Type B pancreatic cell (in vitro differentiated cells): ENCODE measurements at regions not wholly inside any gene's neighbourhood (a gene's known extent, or its start where the extent isn't known, plus 50 kb on each side); places are given as distances from the start of the nearest gene placed in this dataset.

Experiments used
- DNase-seq: peaks from one replicate; pipeline ENCODE4 v3.0.0; 2021; ENCODE audit warnings: mixed read lengths; ENCODE audit not compliant: unreplicated experiment; ENCODE audit errors: extremely low spot score
- H3K27ac Mint-ChIP-seq: 2 replicates; pipeline ENCODE4 v1.8.0; 2021; ENCODE audit warnings: mild to moderate bottlenecking, mixed read lengths
- H3K27me3 Mint-ChIP-seq: 2 replicates; pipeline ENCODE4 v1.8.0; 2021; ENCODE audit warnings: mixed read lengths
- H3K36me3 Mint-ChIP-seq: 2 replicates; pipeline ENCODE4 v1.8.0; 2021; ENCODE audit warnings: mixed read lengths
- H3K4me1 Mint-ChIP-seq: one replicate; pipeline ENCODE4 v1.8.0; 2021; ENCODE audit warnings: mixed read lengths; ENCODE audit not compliant: unreplicated experiment
- H3K4me3 Mint-ChIP-seq: 2 replicates; pipeline ENCODE4 v1.8.0; 2021; ENCODE audit warnings: mild to moderate bottlenecking, mixed read lengths
- H3K9me3 Mint-ChIP-seq: 2 replicates; pipeline ENCODE4 v1.8.0; 2021; ENCODE audit warnings: mixed read lengths
- TF ChIP-seq, protein P1 (sequence below): fragments of 200-600 bp; sonication (generic); conservative IDR thresholded peaks from 2 replicates; pipeline ENCODE4 v1.5.0; 2021; ENCODE audit warnings: antibody characterized with exemption, mild to moderate bottlenecking

DNA sequence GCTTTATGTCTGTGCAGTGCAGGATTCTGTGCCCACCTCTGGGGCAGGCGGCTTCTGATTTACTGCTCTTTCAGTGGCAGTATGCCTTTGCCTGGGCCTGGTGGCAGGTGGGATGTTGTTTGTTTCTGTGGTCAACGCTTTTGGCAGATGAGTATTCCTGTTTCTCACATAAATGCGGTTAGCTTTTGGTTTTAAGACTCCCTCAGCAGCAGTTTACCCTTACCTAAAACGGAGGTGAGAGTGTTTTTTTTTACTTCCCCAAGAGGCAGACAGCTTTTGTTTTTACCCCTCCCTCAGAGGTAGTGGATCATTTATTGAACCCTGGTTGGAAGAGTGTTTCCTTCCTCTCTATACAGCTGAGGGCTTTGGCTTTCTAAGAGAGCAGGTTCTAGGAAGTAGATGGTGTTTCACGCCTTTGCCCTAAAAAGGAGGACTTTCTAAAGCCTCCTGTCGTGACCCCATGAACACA lies 134.1 kb upstream of the PLSCR5 start:
- Mint-ChIP-seq H3K4me1 (no peaks in the 10 kb centered on the region), H3K27me3 (no peaks in the 10 kb centered on the region), H3K9me3 (peaks cover 1% of the 10 kb centered on the region), H3K36me3 (no peaks in the 10 kb centered on the region), H3K4me3 (no peak overlapping the region), H3K27ac (no peak overlapping the region)
- no peak for DNase-seq
- TF ChIP-seq, protein P1, sequence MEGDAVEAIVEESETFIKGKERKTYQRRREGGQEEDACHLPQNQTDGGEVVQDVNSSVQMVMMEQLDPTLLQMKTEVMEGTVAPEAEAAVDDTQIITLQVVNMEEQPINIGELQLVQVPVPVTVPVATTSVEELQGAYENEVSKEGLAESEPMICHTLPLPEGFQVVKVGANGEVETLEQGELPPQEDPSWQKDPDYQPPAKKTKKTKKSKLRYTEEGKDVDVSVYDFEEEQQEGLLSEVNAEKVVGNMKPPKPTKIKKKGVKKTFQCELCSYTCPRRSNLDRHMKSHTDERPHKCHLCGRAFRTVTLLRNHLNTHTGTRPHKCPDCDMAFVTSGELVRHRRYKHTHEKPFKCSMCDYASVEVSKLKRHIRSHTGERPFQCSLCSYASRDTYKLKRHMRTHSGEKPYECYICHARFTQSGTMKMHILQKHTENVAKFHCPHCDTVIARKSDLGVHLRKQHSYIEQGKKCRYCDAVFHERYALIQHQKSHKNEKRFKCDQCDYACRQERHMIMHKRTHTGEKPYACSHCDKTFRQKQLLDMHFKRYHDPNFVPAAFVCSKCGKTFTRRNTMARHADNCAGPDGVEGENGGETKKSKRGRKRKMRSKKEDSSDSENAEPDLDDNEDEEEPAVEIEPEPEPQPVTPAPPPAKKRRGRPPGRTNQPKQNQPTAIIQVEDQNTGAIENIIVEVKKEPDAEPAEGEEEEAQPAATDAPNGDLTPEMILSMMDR = no peak

DNA sequence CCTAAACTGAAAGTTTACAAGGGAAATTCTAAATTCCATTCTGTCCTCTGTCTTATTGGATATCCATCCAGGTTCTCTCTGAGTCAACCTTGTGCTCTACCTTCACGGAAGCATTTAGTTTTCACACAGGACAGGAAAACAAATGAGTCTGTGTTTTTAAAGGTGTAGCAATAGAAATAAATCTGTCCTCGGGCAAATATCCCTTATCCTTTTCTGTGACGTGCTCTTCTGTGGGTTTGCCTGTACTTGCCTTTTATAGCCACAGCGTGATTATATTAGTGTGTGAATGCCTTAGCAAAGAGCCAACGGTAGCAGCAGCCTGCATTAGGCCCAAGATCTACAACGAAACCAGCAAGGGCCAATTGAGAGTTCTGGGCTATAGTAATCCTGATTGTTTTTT lies 127.2 kb upstream of the PLSCR5 start:
- H3K27me3 Mint-ChIP-seq = no peaks in the 10 kb centered on the region
- no peaks in the 10 kb centered on the region for H3K4me1 Mint-ChIP-seq
- H3K27ac Mint-ChIP-seq = no peak overlapping the region
- H3K9me3 Mint-ChIP-seq = peaks cover 12% of the 10 kb centered on the region
- no peak overlapping the region for H3K4me3 Mint-ChIP-seq
- no peak for DNase-seq
- H3K36me3 Mint-ChIP-seq = no peaks in the 10 kb centered on the region
- TF ChIP-seq, protein P1 = no peak

DNA sequence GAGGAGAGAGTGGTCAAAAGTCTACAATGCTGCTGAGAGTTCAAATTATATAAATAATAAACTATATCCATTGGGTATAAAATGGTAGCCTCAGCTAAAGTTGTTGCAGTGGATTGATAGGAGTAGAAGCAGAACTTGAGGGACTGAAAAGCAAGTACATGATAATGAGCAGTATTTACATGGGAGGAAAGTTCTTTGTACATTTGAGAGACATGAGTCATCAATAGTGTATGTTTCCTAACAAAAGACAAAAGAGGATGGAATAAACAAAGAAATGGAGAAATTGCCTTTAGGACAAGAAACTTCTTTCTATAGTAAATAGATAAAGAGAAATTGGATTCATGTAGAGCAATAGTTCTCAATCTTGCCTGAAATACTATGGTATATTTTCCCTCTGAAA lies 110.0 kb upstream of the PLSCR5 start:
- H3K27me3 Mint-ChIP-seq = no peaks in the 10 kb centered on the region
- H3K4me3 Mint-ChIP-seq = no peak overlapping the region
- no peak overlapping the region for H3K27ac Mint-ChIP-seq
- no peaks in the 10 kb centered on the region for H3K9me3 Mint-ChIP-seq
- DNase-seq = no peak
- TF ChIP-seq, protein P1 = no peak
- H3K4me1 Mint-ChIP-seq = no peaks in the 10 kb centered on the region
- H3K36me3 Mint-ChIP-seq = no peaks in the 10 kb centered on the region

DNA sequence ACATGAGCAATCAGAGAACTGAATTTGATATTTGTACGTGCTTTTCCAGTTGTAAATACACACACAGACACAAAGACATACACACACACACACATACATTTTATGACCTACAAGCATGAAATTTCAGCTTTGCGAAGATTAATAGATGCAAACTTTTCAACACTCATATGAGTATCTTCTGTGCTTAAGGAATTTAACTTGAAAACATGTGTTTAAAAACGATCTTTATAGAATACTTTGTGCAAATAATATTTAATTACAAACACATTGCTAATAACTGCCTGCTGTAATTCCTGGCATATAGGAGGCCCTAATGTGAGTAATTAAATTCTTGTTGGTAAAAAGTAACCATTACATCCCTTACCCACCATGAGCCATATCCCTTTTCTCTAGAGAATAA lies 107.7 kb upstream of the PLSCR5 start:
- Mint-ChIP-seq H3K27ac (no peak overlapping the region), H3K9me3 (no peaks in the 10 kb centered on the region), H3K4me3 (no peak overlapping the region), H3K27me3 (no peaks in the 10 kb centered on the region), H3K36me3 (no peaks in the 10 kb centered on the region), H3K4me1 (no peaks in the 10 kb centered on the region)
- TF ChIP-seq, protein P1 = no peak
- DNase-seq = no peak

DNA sequence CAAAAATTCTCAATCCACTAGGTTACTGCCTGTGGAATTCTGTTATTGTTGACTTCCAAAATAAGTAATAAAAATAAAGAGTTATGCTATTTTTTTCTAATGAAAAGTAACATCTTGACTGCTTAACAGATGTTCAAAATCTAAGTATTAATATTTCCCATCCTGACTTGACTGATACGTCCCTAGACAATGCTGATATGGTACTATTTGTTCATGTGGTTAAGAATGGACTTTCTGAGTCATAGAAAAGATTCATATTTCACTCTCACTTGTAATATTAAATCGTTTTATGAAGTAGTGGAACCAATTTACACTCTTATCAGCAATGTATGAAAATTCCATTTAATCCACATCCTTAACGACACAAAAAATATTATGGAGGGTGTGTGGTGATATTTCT lies 104.8 kb upstream of the PLSCR5 start:
- no peak for DNase-seq
- no peak overlapping the region for H3K4me3 Mint-ChIP-seq
- H3K4me1 Mint-ChIP-seq = no peaks in the 10 kb centered on the region
- H3K36me3 Mint-ChIP-seq = no peaks in the 10 kb centered on the region
- TF ChIP-seq, protein P1 = no peak
- H3K9me3 Mint-ChIP-seq = no peaks in the 10 kb centered on the region
- no peaks in the 10 kb centered on the region for H3K27me3 Mint-ChIP-seq
- no peak overlapping the region for H3K27ac Mint-ChIP-seq

DNA sequence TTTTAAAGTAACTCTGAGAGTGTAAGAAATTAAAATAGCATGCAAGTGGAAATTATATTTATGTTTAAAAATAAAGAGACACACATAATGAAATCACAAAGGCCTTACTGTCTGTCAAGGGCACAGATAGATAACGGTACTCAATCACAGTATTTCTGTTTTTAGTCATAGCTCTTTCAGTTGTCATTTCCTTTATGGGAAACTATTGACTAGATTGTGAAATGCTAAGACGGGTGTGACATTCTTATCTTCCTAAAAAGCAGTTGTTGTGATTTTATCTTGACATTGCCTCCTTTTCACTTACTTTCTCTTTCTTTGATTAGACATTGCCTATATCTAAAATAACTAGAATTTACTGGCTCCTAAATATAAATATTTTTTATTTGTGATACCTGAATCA lies 100.1 kb upstream of the PLSCR5 start:
- no peak overlapping the region for H3K4me3 Mint-ChIP-seq
- no peaks in the 10 kb centered on the region for H3K4me1 Mint-ChIP-seq
- no peak overlapping the region for H3K27ac Mint-ChIP-seq
- no peak for DNase-seq
- no peaks in the 10 kb centered on the region for H3K36me3 Mint-ChIP-seq
- TF ChIP-seq, protein P1 = no peak
- H3K27me3 Mint-ChIP-seq = no peaks in the 10 kb centered on the region
- no peaks in the 10 kb centered on the region for H3K9me3 Mint-ChIP-seq
